ENCODE measurements at regions not wholly inside any gene's neighbourhood (a gene's known extent, or its start where the extent isn't known, plus 50 kb on each side); places are given as distances from the start of the nearest gene placed in this dataset.

- no peaks in the 10 kb centered on the region for H3K27me3 ChIP-seq (ENCODE audit: control insufficient read depth, insufficient read depth, low read length)
- H3K4me1 ChIP-seq (ENCODE audit: control insufficient read depth, insufficient read depth, low read length): no peaks in the 10 kb centered on the region
- H3K36me3 ChIP-seq (ENCODE audit: control insufficient read depth, insufficient read depth, low read length): no peaks in the 10 kb centered on the region
- no peak overlapping the region for H3K9ac ChIP-seq (ENCODE audit: low read depth, low read length)
- no peak overlapping the region for H3K4me3 ChIP-seq (ENCODE audit: low read depth, low read length)
- H3K9me3 ChIP-seq (ENCODE audit: control insufficient read depth, insufficient read depth, low read length): no peaks in the 10 kb centered on the region
Measured at GRCh38 chr2:238793801-238794449, 54.0 kb upstream of the TWIST2 start.

GRCh38 chr2:238796223-238796885, 51.5 kb upstream of the TWIST2 start:
- Histone ChIP-seq H3K4me1 (ENCODE audit: control insufficient read depth, insufficient read depth, low read length) (no peaks in the 10 kb centered on the region), H3K27me3 (ENCODE audit: control insufficient read depth, insufficient read depth, low read length) (no peaks in the 10 kb centered on the region), H3K36me3 (ENCODE audit: control insufficient read depth, insufficient read depth, low read length) (no peaks in the 10 kb centered on the region), H3K9ac (ENCODE audit: low read depth, low read length) (no peak overlapping the region), H3K9me3 (ENCODE audit: control insufficient read depth, insufficient read depth, low read length) (no peaks in the 10 kb centered on the region), H3K4me3 (ENCODE audit: low read depth, low read length) (no peak overlapping the region)

GRCh38 chr2:238797537-238797936, 50.3 kb upstream of the TWIST2 start:
- Histone ChIP-seq H3K9ac (ENCODE audit: low read depth, low read length) (no peak overlapping the region), H3K4me1 (ENCODE audit: control insufficient read depth, insufficient read depth, low read length) (no peaks in the 10 kb centered on the region), H3K4me3 (ENCODE audit: low read depth, low read length) (no peak overlapping the region), H3K27me3 (ENCODE audit: control insufficient read depth, insufficient read depth, low read length) (no peaks in the 10 kb centered on the region), H3K36me3 (ENCODE audit: control insufficient read depth, insufficient read depth, low read length) (no peaks in the 10 kb centered on the region), H3K9me3 (ENCODE audit: control insufficient read depth, insufficient read depth, low read length) (no peaks in the 10 kb centered on the region)
